Mesenchymal stem cell (in vitro differentiated cells and primary cell): ENCODE measurements at regions not wholly inside any gene's neighbourhood (a gene's known extent, or its start where the extent isn't known, plus 50 kb on each side); places are given as distances from the start of the nearest gene placed in this dataset.
A peak's percentile ranks its signal among the peaks of the same experiment; 100 is the strongest.

ENCODE experiments used
- DNase-seq: peaks from one replicate; pipeline ENCODE4 v3.0.0-alpha.2; 2013
- H2AFZ ChIP-seq: one replicate; pipeline ENCODE4 v1.6.1; 2013; ENCODE audit warnings: low read depth, mild to moderate bottlenecking, control low read depth, inconsistent platforms, low read length, moderate library complexity
- H2AK5ac ChIP-seq: 2 replicates; pipeline ENCODE4 v1.6.1; 2013; ENCODE audit warnings: low read length, moderate library complexity, mild to moderate bottlenecking, inconsistent platforms; ENCODE audit not compliant: severe bottlenecking
- H2BK120ac ChIP-seq: one replicate; pipeline ENCODE4 v1.6.1; 2013; ENCODE audit warnings: low read depth, mild to moderate bottlenecking, inconsistent platforms, low read length, moderate library complexity
- H2BK12ac ChIP-seq, 2 experiments: one replicate each; pipeline ENCODE4 v1.6.1; 2013; ENCODE audit warnings: inconsistent platforms in 2 of 2, low read length in 2 of 2, mild to moderate bottlenecking in 2 of 2, moderate library complexity in 2 of 2, control low read depth in 1 of 2
- H2BK15ac ChIP-seq: one replicate; pipeline ENCODE4 v1.6.1; 2013; ENCODE audit warnings: mild to moderate bottlenecking, low read depth, inconsistent platforms; ENCODE audit not compliant: poor library complexity, severe bottlenecking
- H2BK5ac ChIP-seq: 2 replicates; pipeline ENCODE4 v1.6.1; 2013; ENCODE audit warnings: low read depth, mild to moderate bottlenecking, low read length, control low read depth, inconsistent platforms; ENCODE audit not compliant: poor library complexity, severe bottlenecking
- H3K14ac ChIP-seq, 2 experiments: one replicate each; pipeline ENCODE4 v1.6.1; 2013; ENCODE audit warnings: inconsistent platforms in 2 of 2, low read length in 2 of 2, control low read depth in 1 of 2, mild to moderate bottlenecking in 1 of 2, moderate library complexity in 1 of 2
- H3K18ac ChIP-seq, 2 experiments: one replicate each; pipeline ENCODE4 v1.6.1; 2013; ENCODE audit warnings: inconsistent platforms in 2 of 2, low read length in 2 of 2, control low read depth in 1 of 2, low read depth in 1 of 2, mild to moderate bottlenecking in 1 of 2
- H3K23ac ChIP-seq, 2 experiments: one replicate each; pipeline ENCODE4 v1.6.1; 2013; ENCODE audit warnings: inconsistent platforms in 2 of 2, low read length in 2 of 2, mild to moderate bottlenecking in 2 of 2, moderate library complexity in 2 of 2, control low read depth in 1 of 2
- H3K27ac ChIP-seq: 2 replicates; pipeline ENCODE4 v1.5.1; 2013; ENCODE audit warnings: mild to moderate bottlenecking, moderate library complexity, low read length, control low read depth, inconsistent platforms; ENCODE audit not compliant: poor library complexity, severe bottlenecking
- H3K27me3 ChIP-seq, 2 experiments: 2 replicates each; pipeline versions ENCODE4 v1.6.1 to v1.7.0; 2013; ENCODE audit warnings: low read length in 2 of 2, mild to moderate bottlenecking in 2 of 2, moderate library complexity in 2 of 2, control low read depth in 1 of 2, inconsistent platforms in 1 of 2; ENCODE audit not compliant: control insufficient read depth in 1 of 2, insufficient read depth in 1 of 2
- H3K36me3 ChIP-seq, 2 experiments: 2 replicates each; pipeline versions ENCODE4 v1.6.1 to v1.7.0; 2013; ENCODE audit warnings: low read length in 2 of 2, control low read depth in 1 of 2, inconsistent platforms in 1 of 2, low read depth in 1 of 2, mild to moderate bottlenecking in 1 of 2; ENCODE audit not compliant: insufficient read depth in 2 of 2, control insufficient read depth in 1 of 2
- H3K4ac ChIP-seq, 2 experiments: one replicate each; pipeline ENCODE4 v1.6.1; 2013; ENCODE audit warnings: inconsistent platforms in 2 of 2, low read length in 2 of 2, mild to moderate bottlenecking in 2 of 2, moderate library complexity in 2 of 2, control low read depth in 1 of 2, low read depth in 1 of 2
- H3K4me1 ChIP-seq: 2 replicates; pipeline ENCODE4 v1.6.1; 2013; ENCODE audit warnings: low read depth, low read length, control low read depth; ENCODE audit not compliant: control insufficient read depth, insufficient read depth
- H3K4me2 ChIP-seq: 2 replicates; pipeline ENCODE4 v1.6.1; 2013; ENCODE audit warnings: low read length, mild to moderate bottlenecking, inconsistent platforms; ENCODE audit not compliant: poor library complexity, severe bottlenecking
- H3K4me3 ChIP-seq, 2 experiments: 2 replicates each; pipeline versions ENCODE4 v1.5.1 to v1.7.0; 2013; ENCODE audit warnings: low read length in 2 of 2, mild to moderate bottlenecking in 2 of 2, control low read depth in 1 of 2, low read depth in 1 of 2; ENCODE audit not compliant: insufficient read depth in 1 of 2
- H3K79me1 ChIP-seq: replicated peaks from 2 replicates; pipeline ENCODE4 v1.6.1; 2013; ENCODE audit warnings: mild to moderate bottlenecking, control low read depth, low read length, inconsistent platforms; ENCODE audit not compliant: poor library complexity, severe bottlenecking
- H3K9ac ChIP-seq: 2 replicates; pipeline ENCODE4 v1.7.0; 2013; ENCODE audit warnings: mild to moderate bottlenecking, low read length, moderate library complexity
- H3K9me3 ChIP-seq: 2 replicates; pipeline ENCODE4 v1.7.0; 2013; ENCODE audit warnings: mild to moderate bottlenecking, low read length; ENCODE audit not compliant: control insufficient read depth
- H4K8ac ChIP-seq: one replicate; pipeline ENCODE4 v1.6.1; 2013; ENCODE audit warnings: inconsistent platforms, mild to moderate bottlenecking, low read length, moderate library complexity
- H4K91ac ChIP-seq: one replicate; pipeline ENCODE4 v1.6.1; 2013; ENCODE audit warnings: mild to moderate bottlenecking, low read length, inconsistent platforms
- WGBS: methylation state at CpG from one replicate; pipeline ENCODE4 v1.1.7; 2013; ENCODE audit warnings: mixed read lengths; 5-methylcytosine and 5-hydroxymethylcytosine counted together

- Histone ChIP-seq H2AFZ (no peak overlapping the region), H2AK5ac (no peak overlapping the region), H3K27ac (no peak overlapping the region), H3K9me3 (no peaks in the 10 kb centered on the region), H2BK5ac (no peak overlapping the region), H3K4me2 (no peak overlapping the region), H3K4me1 (no peaks in the 10 kb centered on the region), H3K4me3 (no peak overlapping the region), H3K18ac (no peak overlapping the region), H3K23ac (no peak overlapping the region), H2BK15ac (no peak overlapping the region), H4K91ac (no peak overlapping the region), H3K79me1 (no peaks in the 10 kb centered on the region), H3K14ac (no peak overlapping the region), H2BK12ac (no peak overlapping the region), H3K9ac (no peak overlapping the region), H3K27me3 (no peaks in the 10 kb centered on the region), H3K36me3 (no peaks in the 10 kb centered on the region), H3K4ac (no peak overlapping the region), H4K8ac (no peak overlapping the region), H2BK120ac (no peak overlapping the region)
- no peak for DNase-seq
- WGBS: 100% methylated on average over 2 of the region's 3 CpGs
Observed at GRCh38 chr13:100922599-100922998, 248.0 kb upstream of the TMTC4 start.

GRCh38 chr13:100921139-100921538 is 246.5 kb upstream of the TMTC4 start:
- H3K27me3 ChIP-seq: no peaks in the 10 kb centered on the region
- H3K4me1 ChIP-seq: no peaks in the 10 kb centered on the region
- no peaks in the 10 kb centered on the region for H3K9me3 ChIP-seq
- no peak overlapping the region for H4K8ac ChIP-seq
- H3K79me1 ChIP-seq: no peaks in the 10 kb centered on the region
- no peak for DNase-seq
- H3K4ac ChIP-seq: no peak overlapping the region
- no peak overlapping the region for H2BK5ac ChIP-seq
- no peak overlapping the region for H2BK12ac ChIP-seq
- 74% methylated on average over 3 of the region's 4 CpGs for WGBS
- no peaks in the 10 kb centered on the region for H3K36me3 ChIP-seq
- no peak overlapping the region for H3K4me3 ChIP-seq
- H3K23ac ChIP-seq: no peak overlapping the region
- no peak overlapping the region for H3K9ac ChIP-seq
- H4K91ac ChIP-seq: no peak overlapping the region
- H3K14ac ChIP-seq: no peak overlapping the region
- H2AK5ac ChIP-seq: no peak overlapping the region
- H2BK120ac ChIP-seq: no peak overlapping the region
- H3K18ac ChIP-seq: no peak overlapping the region
- no peak overlapping the region for H2BK15ac ChIP-seq
- H2AFZ ChIP-seq: no peak overlapping the region
- no peak overlapping the region for H3K27ac ChIP-seq
- H3K4me2 ChIP-seq: no peak overlapping the region

- Histone ChIP-seq H3K79me1 (no peaks in the 10 kb centered on the region), H2BK15ac (peak overlapping the region; percentile 28), H3K4me2 (no peak overlapping the region), H3K9ac (no peak overlapping the region), H3K14ac (no peak overlapping the region), H4K8ac (no peak overlapping the region), H2BK5ac (no peak overlapping the region), H2BK12ac (no peak overlapping the region), H3K4me3 (no peak overlapping the region), H4K91ac (no peak overlapping the region), H3K4me1 (no peaks in the 10 kb centered on the region), H3K27me3 (no peaks in the 10 kb centered on the region), H2BK120ac (no peak overlapping the region), H2AFZ (no peak overlapping the region), H2AK5ac (no peak overlapping the region), H3K27ac (no peak overlapping the region), H3K9me3 (peaks cover 14% of the 10 kb centered on the region), H3K36me3 (no peaks in the 10 kb centered on the region), H3K4ac (no peak overlapping the region), H3K18ac (no peak overlapping the region), H3K23ac (no peak overlapping the region)
- DNase-seq: no peak
- 91% methylated on average over 3 of the region's 3 CpGs for WGBS
Observed at GRCh38 chr13:100917011-100917410, 242.4 kb upstream of the TMTC4 start.

DNA sequence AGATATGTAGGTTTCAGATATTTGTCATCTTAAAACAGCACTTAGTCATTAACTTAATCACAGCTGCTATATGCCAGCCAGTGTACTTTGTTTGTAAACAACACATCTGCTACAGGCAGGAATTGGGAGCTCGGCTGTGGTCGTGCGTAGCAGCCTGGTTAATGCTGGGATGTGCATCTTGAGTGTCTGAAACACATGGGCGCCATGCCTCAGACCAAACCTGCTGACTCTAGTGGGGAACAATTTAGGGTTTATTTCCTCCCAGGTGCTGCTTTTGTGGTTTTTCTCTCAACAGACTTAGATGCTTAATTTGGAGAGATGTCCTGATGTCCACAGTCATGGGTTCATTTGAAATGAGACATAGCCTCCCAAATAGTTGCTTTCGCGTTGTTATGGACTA is 238.5 kb upstream of the TMTC4 start:
- no peak overlapping the region for H3K14ac ChIP-seq
- no peak overlapping the region for H2BK5ac ChIP-seq
- peak; percentile 44 for DNase-seq
- H2BK15ac ChIP-seq: no peak overlapping the region
- no peak overlapping the region for H4K91ac ChIP-seq
- H3K27ac ChIP-seq: no peak overlapping the region
- no peak overlapping the region for H3K9ac ChIP-seq
- no peaks in the 10 kb centered on the region for H3K79me1 ChIP-seq
- H2BK120ac ChIP-seq: no peak overlapping the region
- H3K27me3 ChIP-seq: peaks cover 0 to 5% of the 10 kb centered on the region in 2 experiments
- H3K23ac ChIP-seq: no peak overlapping the region
- H3K4me3 ChIP-seq: no peak overlapping the region
- no peak overlapping the region for H3K4ac ChIP-seq
- H3K18ac ChIP-seq: no peak overlapping the region
- H3K4me2 ChIP-seq: no peak overlapping the region
- no peaks in the 10 kb centered on the region for H3K36me3 ChIP-seq
- H3K4me1 ChIP-seq: no peaks in the 10 kb centered on the region
- WGBS: 45% methylated on average over 4 of the region's 6 CpGs
- H2BK12ac ChIP-seq: no peak overlapping the region
- H3K9me3 ChIP-seq: peaks cover 14% of the 10 kb centered on the region
- no peak overlapping the region for H4K8ac ChIP-seq
- H2AFZ ChIP-seq: no peak overlapping the region
- H2AK5ac ChIP-seq: no peak overlapping the region
